GM12878 (cell line): ENCODE measurements at regions not wholly inside any gene's neighbourhood (a gene's known extent, or its start where the extent isn't known, plus 50 kb on each side); places are given as distances from the start of the nearest gene placed in this dataset.

Experiments
- ATAC-seq: fragments of 200-7000 bp; cut with Tn5 transposase; 3 replicates; pipeline ENCODE4 v1.9.1; 2020; ENCODE audit warnings: mild to moderate bottlenecking, moderate library complexity
- BruUV-seq: library from RNA; stranded (reverse); fragments of 400-500 nt; replicated peaks from 2 replicates; lab custom pipeline; 2021; lab: Mats Ljungman, UMichigan
- CTCF ChIA-PET: fragments of 300-600 bp; sonication (Branson Sonifier 250); formaldehyde crosslinking; extraction: SDS; loops from one replicate; lab custom pipeline; 2021; ENCODE audit warnings: inconsistent platforms; lab: Yijun Ruan, JAX
- POLR2A ChIA-PET: fragments of 350-600 bp; formaldehyde crosslinking; extraction: SDS; loops from one replicate; lab custom pipeline; 2021; ENCODE audit warnings: inconsistent platforms; lab: Charles Lee
- RAD21 ChIA-PET: fragments of 300-600 bp; sonication (Branson Sonifier 250); formaldehyde crosslinking; loops from one replicate; lab custom pipeline; 2023; ENCODE audit warnings: antibody characterized with exemption; ENCODE audit not compliant: unreplicated experiment; lab: Charles Lee
- SMC1A ChIA-PET: fragments of 300-600 bp; sonication (Branson Sonifier 250); formaldehyde crosslinking; loops from one replicate; lab custom pipeline; 2023; ENCODE audit not compliant: unreplicated experiment, uncharacterized antibody; lab: Charles Lee
- DNase-seq: peaks from one replicate; pipeline ENCODE4 v3.0.0-alpha.2; 2011; ENCODE audit warnings: low read depth, low spot score
- FAIRE-seq: peaks from 3 replicates; lab custom pipeline; 2011; peaks lifted over from hg19 to GRCh38; lab: Jason Lieb, UNC
- H2AFZ ChIP-seq: 2 replicates; pipeline ENCODE4 v1.6.0; 2011; ENCODE audit warnings: low read depth, low read length, control low read depth; ENCODE audit not compliant: control insufficient read depth
- H3K27ac ChIP-seq: 2 replicates; pipeline ENCODE4 v1.5.1; 2011; ENCODE audit warnings: control low read depth; ENCODE audit not compliant: control insufficient read depth, insufficient read depth
- H3K27me3 ChIP-seq, 2 experiments: replicated peaks in 1 of 2; 2 replicates each; pipeline versions ENCODE4 v1.6.0 to v1.6.1; 2011; ENCODE audit warnings: low read length in 1 of 2; ENCODE audit not compliant: control insufficient read depth in 2 of 2, insufficient read depth in 2 of 2
- H3K36me3 ChIP-seq, 2 experiments: 2 replicates each; pipeline ENCODE4 v1.5.1; 2011; ENCODE audit warnings: low read length in 1 of 2; ENCODE audit not compliant: control insufficient read depth in 2 of 2, insufficient read depth in 2 of 2
- H3K4me1 ChIP-seq: 2 replicates; pipeline ENCODE4 v1.6.1; 2011; ENCODE audit warnings: mild to moderate bottlenecking, low read length, moderate library complexity, mixed read lengths; ENCODE audit not compliant: control insufficient read depth, insufficient read depth
- H3K4me2 ChIP-seq: 2 replicates; pipeline ENCODE4 v1.6.0; 2011; ENCODE audit warnings: control low read depth; ENCODE audit not compliant: control insufficient read depth, insufficient read depth
- H3K4me3 ChIP-seq: fragments of 200-600 bp; sonication (generic); 2 replicates; pipeline ENCODE4 v1.5.1; 2016
- H3K79me2 ChIP-seq: 2 replicates; pipeline ENCODE4 v1.6.0; 2011; ENCODE audit warnings: low read length; ENCODE audit not compliant: control insufficient read depth, insufficient read depth
- H3K9ac ChIP-seq: 2 replicates; pipeline ENCODE4 v1.8.0; 2011; ENCODE audit warnings: low read length, control low read depth, mixed read lengths; ENCODE audit not compliant: control insufficient read depth, insufficient read depth
- H3K9me3 ChIP-seq: replicated peaks from 3 replicates; pipeline ENCODE4 v1.5.1; 2011; ENCODE audit warnings: mild to moderate bottlenecking, low read length; ENCODE audit not compliant: control insufficient read depth, insufficient read depth
- H4K20me1 ChIP-seq: 2 replicates; pipeline ENCODE4 v1.6.0; 2011; ENCODE audit not compliant: control insufficient read depth, insufficient read depth
- BMI1 ChIP-seq: fragments of 450-650 bp; IDR thresholded peaks from 2 replicates; pipeline ENCODE4 v1.6.1; 2016; ENCODE audit warnings: mild to moderate bottlenecking, moderate library complexity, borderline replicate concordance
- CHD1 ChIP-seq: IDR thresholded peaks from 2 replicates; pipeline ENCODE4 v1.6.1; 2012; ENCODE audit warnings: low read depth, low read length, improper control_type of control experiment
- CHD4 ChIP-seq: fragments of 200-600 bp; sonication (generic); IDR thresholded peaks from 2 replicates; pipeline ENCODE4 v1.6.1; 2016; ENCODE audit warnings: mild to moderate bottlenecking
- DPF2 ChIP-seq: fragments of 450-650 bp; IDR thresholded peaks from 2 replicates; pipeline ENCODE4 v1.6.1; 2017; ENCODE audit warnings: mild to moderate bottlenecking
- ESRRA ChIP-seq: IDR thresholded peaks from 2 replicates; pipeline ENCODE4 v1.6.1; 2012; ENCODE audit warnings: mild to moderate bottlenecking, low read length, improper control_type of control experiment
- FOS ChIP-seq: IDR thresholded peaks from 3 replicates; pipeline ENCODE4 v1.6.1; 2011; ENCODE audit warnings: borderline replicate concordance; ENCODE audit not compliant: insufficient read length; ENCODE audit errors: extremely low read depth
- IKZF1 ChIP-seq: fragments of 450-650 bp; conservative IDR thresholded peaks from 2 replicates; pipeline ENCODE4 v1.6.1; 2017; ENCODE audit warnings: antibody characterized with exemption, mild to moderate bottlenecking
- NFYA ChIP-seq: IDR thresholded peaks from 2 replicates; pipeline ENCODE4 v1.6.1; 2011; ENCODE audit warnings: low read depth, mild to moderate bottlenecking, low read length, improper control_type of control experiment, borderline replicate concordance
- POU2F2 ChIP-seq: IDR thresholded peaks from 3 replicates; pipeline ENCODE4 v1.6.1; 2011; ENCODE audit warnings: low read depth, mild to moderate bottlenecking, low read length, borderline replicate concordance
- RUNX3 ChIP-seq: IDR thresholded peaks from 2 replicates; pipeline ENCODE4 v1.6.1; 2012; ENCODE audit warnings: low read length, inconsistent platforms
- SMC3 ChIP-seq: IDR thresholded peaks from 2 replicates; pipeline ENCODE4 v1.6.1; 2011; ENCODE audit warnings: low read length, improper control_type of control experiment, borderline replicate concordance
- SPI1 ChIP-seq: IDR thresholded peaks from 2 replicates; pipeline ENCODE4 v1.6.1; 2011; ENCODE audit warnings: low read depth, mild to moderate bottlenecking, low read length, moderate library complexity, borderline replicate concordance; ENCODE audit not compliant: insufficient read depth
- TARDBP ChIP-seq: IDR thresholded peaks from 2 replicates; pipeline ENCODE4 v1.6.1; 2016; ENCODE audit warnings: borderline replicate concordance
- YY1 ChIP-seq: IDR thresholded peaks from 2 replicates; pipeline ENCODE4 v1.6.1; 2011; ENCODE audit warnings: low read depth, mild to moderate bottlenecking, low read length
- ZNF207 ChIP-seq: fragments of 450-650 bp; IDR thresholded peaks from 2 replicates; pipeline ENCODE4 v1.6.1; 2014; ENCODE audit warnings: antibody characterized with exemption, mild to moderate bottlenecking, borderline replicate concordance
- WGBS: methylation state at CpG from one replicate; pipeline ENCODE4 v1.1.6; 2016; ENCODE audit warnings: low lambda C conversion rate; ENCODE audit not compliant: insufficient replicate concordance, insufficient coverage; ENCODE audit errors: missing lambda C conversion rate; 5-methylcytosine and 5-hydroxymethylcytosine counted together
- in situ Hi-C: fragments of 300-500 bp; cut with MboI; formaldehyde crosslinking; loops from 9 replicates; pipeline ENCODE4 v1.14.3; 2018; ENCODE audit warnings: mixed read lengths
- intact Hi-C: fragments of 100-400 bp; cut with micrococcal nuclease; formaldehyde crosslinking; loops from one replicate; pipeline ENCODE4 v1.14.2; 2022; ENCODE audit not compliant: unreplicated experiment
- TF ChIP-seq, protein P1 (sequence below): IDR thresholded peaks from 2 replicates; pipeline ENCODE4 v1.6.1; 2011; ENCODE audit warnings: low read depth, mild to moderate bottlenecking, low read length, moderate library complexity, borderline replicate concordance; ENCODE audit errors: extremely low read depth
- TF ChIP-seq, protein P2 (sequence below): IDR thresholded peaks from 2 replicates; pipeline ENCODE4 v1.6.1; 2012; ENCODE audit warnings: low read depth, low read length, improper control_type of control experiment
- TF ChIP-seq, protein P3 (sequence below): fragments of 450-650 bp; formaldehyde crosslinking; IDR thresholded peaks from 2 replicates; pipeline ENCODE4 v1.4.0; 2020; ENCODE audit warnings: mild to moderate bottlenecking, moderate library complexity
- TF ChIP-seq, protein P4 (sequence below): fragments of 450-650 bp; IDR thresholded peaks from 2 replicates; pipeline ENCODE4 v1.6.1; 2014; ENCODE audit warnings: mild to moderate bottlenecking

DNA sequence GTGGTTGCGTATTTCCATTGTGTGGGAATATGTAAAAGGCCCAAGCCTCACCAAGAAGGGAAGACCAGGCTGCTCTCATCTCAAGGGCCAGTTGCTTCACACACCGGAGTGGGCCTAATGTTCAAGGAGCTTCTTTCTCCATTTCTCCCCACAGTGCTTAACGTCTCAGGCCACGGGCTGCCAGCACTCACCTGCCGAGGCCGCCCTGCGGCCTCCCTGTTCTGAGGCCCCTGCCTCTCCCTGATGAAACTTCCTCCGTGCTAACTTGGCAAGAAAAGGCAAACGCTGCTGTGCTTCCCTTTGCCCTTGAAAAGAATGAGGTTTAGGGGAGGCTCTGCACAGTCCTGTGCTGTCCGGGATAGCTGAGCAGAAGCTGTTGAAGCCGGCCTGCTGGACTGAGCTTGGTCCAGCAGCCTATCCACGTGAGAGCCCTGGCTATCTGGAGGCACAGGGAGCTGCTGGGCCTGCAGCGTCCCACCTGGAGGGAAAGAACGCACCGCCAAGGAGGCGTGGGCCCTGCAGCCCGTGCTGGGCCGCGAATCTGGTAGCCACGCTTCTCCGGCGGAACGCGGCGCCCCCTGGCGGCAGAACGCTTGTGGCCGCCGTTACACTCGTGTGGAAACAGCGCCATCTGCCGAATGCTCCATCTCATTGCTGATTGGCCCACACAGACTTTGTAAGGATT is 73.5 kb upstream of the PRSS3 start:
- ChIA-PET SMC1A (interaction anchor here (0.9 to 4.1 kb wide), 4 partner anchors 16 to 102 kb away, joined by 3 to 27 read pairs (median 8); no protein-coding TSS in a partner anchor), CTCF (interaction anchor here (0.8 to 6.6 kb wide), 15 partner anchors 10 to 347 kb away, joined by 3 to 150 read pairs (median 5); no protein-coding TSS in a partner anchor), POLR2A (no interaction called here), RAD21 (interaction anchor here (0.5 to 6.8 kb wide), 3 partner anchors 16 to 97 kb away, joined by 3 to 64 read pairs (median 3); no protein-coding TSS in a partner anchor)
- Histone ChIP-seq H3K4me3 (no peak overlapping the region), H3K4me2 (no peak overlapping the region), H3K36me3 (no peaks in the 10 kb centered on the region), H3K79me2 (no peaks in the 10 kb centered on the region), H3K4me1 (no peaks in the 10 kb centered on the region), H3K9me3 (no peaks in the 10 kb centered on the region), H3K27ac (no peak overlapping the region), H3K9ac (no peak overlapping the region), H3K27me3 (no peaks in the 10 kb centered on the region), H2AFZ (peak overlapping the region; percentile 11; the same call in 1 of the 2 replicates), H4K20me1 (no peaks in the 10 kb centered on the region)
- FAIRE-seq (peak; percentile 99), ATAC-seq (peak; percentile 86), DNase-seq (peak; percentile 17)
- intact Hi-C loops (loop anchor here (1.0 to 5.0 kb wide), 4 partner anchors 45 to 319 kb away; partner anchors contain the start of gene AQP7), in situ Hi-C loops (loop anchor here (5.0 kb wide), 1 partner anchor 100 kb away; no protein-coding TSS in a partner anchor)
- 27% methylated on average over 30 of the region's 32 CpGs for WGBS
- BruUV-seq: no TSS peak
- TF ChIP-seq IKZF1 (0 out of 2 replicates have a peak, but pooled peaks have one; percentile 14), DPF2 (no peak), FOS (no peak), NFYA (no peak), RUNX3 (peak; percentile 62), ZNF207 (0 out of 2 replicates have a peak, but pooled peaks have one; percentile 55), SMC3 (peak; percentile 99), CHD1 (no peak), ESRRA (no peak), SPI1 (no peak), YY1 (peak; percentile 87), BMI1 (no peak), TARDBP (no peak), POU2F2 (peak; percentile 64; the same call in 2 of the 3 replicates), CHD4 (no peak)
- TF ChIP-seq, protein P1, sequence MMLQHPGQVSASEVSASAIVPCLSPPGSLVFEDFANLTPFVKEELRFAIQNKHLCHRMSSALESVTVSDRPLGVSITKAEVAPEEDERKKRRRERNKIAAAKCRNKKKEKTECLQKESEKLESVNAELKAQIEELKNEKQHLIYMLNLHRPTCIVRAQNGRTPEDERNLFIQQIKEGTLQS: peak; percentile 61; the same call in 1 of the 2 replicates
- TF ChIP-seq, protein P2, sequence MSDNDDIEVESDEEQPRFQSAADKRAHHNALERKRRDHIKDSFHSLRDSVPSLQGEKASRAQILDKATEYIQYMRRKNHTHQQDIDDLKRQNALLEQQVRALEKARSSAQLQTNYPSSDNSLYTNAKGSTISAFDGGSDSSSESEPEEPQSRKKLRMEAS: 0 out of 2 replicates have a peak, but pooled peaks have one; percentile 32
- TF ChIP-seq, protein P3, sequence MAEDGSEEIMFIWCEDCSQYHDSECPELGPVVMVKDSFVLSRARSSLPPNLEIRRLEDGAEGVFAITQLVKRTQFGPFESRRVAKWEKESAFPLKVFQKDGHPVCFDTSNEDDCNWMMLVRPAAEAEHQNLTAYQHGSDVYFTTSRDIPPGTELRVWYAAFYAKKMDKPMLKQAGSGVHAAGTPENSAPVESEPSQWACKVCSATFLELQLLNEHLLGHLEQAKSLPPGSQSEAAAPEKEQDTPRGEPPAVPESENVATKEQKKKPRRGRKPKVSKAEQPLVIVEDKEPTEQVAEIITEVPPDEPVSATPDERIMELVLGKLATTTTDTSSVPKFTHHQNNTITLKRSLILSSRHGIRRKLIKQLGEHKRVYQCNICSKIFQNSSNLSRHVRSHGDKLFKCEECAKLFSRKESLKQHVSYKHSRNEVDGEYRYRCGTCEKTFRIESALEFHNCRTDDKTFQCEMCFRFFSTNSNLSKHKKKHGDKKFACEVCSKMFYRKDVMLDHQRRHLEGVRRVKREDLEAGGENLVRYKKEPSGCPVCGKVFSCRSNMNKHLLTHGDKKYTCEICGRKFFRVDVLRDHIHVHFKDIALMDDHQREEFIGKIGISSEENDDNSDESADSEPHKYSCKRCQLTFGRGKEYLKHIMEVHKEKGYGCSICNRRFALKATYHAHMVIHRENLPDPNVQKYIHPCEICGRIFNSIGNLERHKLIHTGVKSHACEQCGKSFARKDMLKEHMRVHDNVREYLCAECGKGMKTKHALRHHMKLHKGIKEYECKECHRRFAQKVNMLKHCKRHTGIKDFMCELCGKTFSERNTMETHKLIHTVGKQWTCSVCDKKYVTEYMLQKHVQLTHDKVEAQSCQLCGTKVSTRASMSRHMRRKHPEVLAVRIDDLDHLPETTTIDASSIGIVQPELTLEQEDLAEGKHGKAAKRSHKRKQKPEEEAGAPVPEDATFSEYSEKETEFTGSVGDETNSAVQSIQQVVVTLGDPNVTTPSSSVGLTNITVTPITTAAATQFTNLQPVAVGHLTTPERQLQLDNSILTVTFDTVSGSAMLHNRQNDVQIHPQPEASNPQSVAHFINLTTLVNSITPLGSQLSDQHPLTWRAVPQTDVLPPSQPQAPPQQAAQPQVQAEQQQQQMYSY (CRISPR knock-in tag): no peak
- TF ChIP-seq, protein P4, sequence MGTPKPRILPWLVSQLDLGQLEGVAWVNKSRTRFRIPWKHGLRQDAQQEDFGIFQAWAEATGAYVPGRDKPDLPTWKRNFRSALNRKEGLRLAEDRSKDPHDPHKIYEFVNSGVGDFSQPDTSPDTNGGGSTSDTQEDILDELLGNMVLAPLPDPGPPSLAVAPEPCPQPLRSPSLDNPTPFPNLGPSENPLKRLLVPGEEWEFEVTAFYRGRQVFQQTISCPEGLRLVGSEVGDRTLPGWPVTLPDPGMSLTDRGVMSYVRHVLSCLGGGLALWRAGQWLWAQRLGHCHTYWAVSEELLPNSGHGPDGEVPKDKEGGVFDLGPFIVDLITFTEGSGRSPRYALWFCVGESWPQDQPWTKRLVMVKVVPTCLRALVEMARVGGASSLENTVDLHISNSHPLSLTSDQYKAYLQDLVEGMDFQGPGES: 0 out of 2 replicates have a peak, but pooled peaks have one; percentile 29
